HG03103 (cell line): ENCODE measurements at regions not wholly inside any gene's neighbourhood (a gene's known extent, or its start where the extent isn't known, plus 50 kb on each side); places are given as distances from the start of the nearest gene placed in this dataset.

Experiments
- ATAC-seq: cut with Tn5 transposase; IDR thresholded peaks from one replicate; pipeline ENCODE4 v1.9.1; 2021; ENCODE audit warnings: low read depth; ENCODE audit not compliant: unreplicated experiment

GRCh38 chr10:60669501-60669900 is 108.8 kb upstream of the CDK1 start:
- no peak for ATAC-seq

- ATAC-seq: no peak
Observed at GRCh38 chr10:60666221-60666620, 112.1 kb upstream of the CDK1 start.

GRCh38 chr10:60664859-60665258 is 113.4 kb upstream of the CDK1 start:
- no peak for ATAC-seq

- ATAC-seq: no peak
Observed at GRCh38 chr10:60663850-60664249, 114.4 kb upstream of the CDK1 start.

GRCh38 chr10:60662917-60663614 is 115.2 kb upstream of the CDK1 start:
- no peak for ATAC-seq

GRCh38 chr10:60661637-60662036 is 116.6 kb upstream of the CDK1 start:
- ATAC-seq: no peak

GRCh38 chr10:60660625-60661024 is 117.7 kb upstream of the CDK1 start:
- ATAC-seq: no peak

GRCh38 chr10:60654813-60655464 is 123.3 kb upstream of the CDK1 start:
- no peak for ATAC-seq

GRCh38 chr10:60652628-60653027 is 125.7 kb upstream of the CDK1 start:
- peak; percentile 97 for ATAC-seq

- no peak for ATAC-seq
Observed at GRCh38 chr10:60650378-60650800, 127.9 kb upstream of the CDK1 start.

GRCh38 chr10:60649485-60650377 is 128.5 kb upstream of the CDK1 start:
- no peak for ATAC-seq

- ATAC-seq: no peak
Observed at GRCh38 chr10:60648761-60649160, 129.5 kb upstream of the CDK1 start.

GRCh38 chr10:60646966-60647796 is 131.1 kb upstream of the CDK1 start:
- ATAC-seq: peak; percentile 69

- ATAC-seq: no peak
Observed at GRCh38 chr10:60645980-60646379, 132.3 kb upstream of the CDK1 start.

- ATAC-seq: no peak
Observed at GRCh38 chr10:60644436-60645130, 133.7 kb upstream of the CDK1 start.

- ATAC-seq: no peak
Observed at GRCh38 chr10:60643874-60644273, 134.4 kb upstream of the CDK1 start.

GRCh38 chr10:60629332-60629731 is 148.9 kb upstream of the CDK1 start:
- ATAC-seq: no peak

- no peak for ATAC-seq
Observed at GRCh38 chr10:60627778-60628748, 150.2 kb upstream of the CDK1 start.

- ATAC-seq: no peak
Observed at GRCh38 chr10:60626037-60626436, 152.2 kb upstream of the CDK1 start.
